Epithelial cell of proximal tubule (primary cell): ENCODE measurements at regions not wholly inside any gene's neighbourhood (a gene's known extent, or its start where the extent isn't known, plus 50 kb on each side); places are given as distances from the start of the nearest gene placed in this dataset.

Experiments
- DNase-seq: peaks from one replicate; pipeline ENCODE4 v3.0.0-alpha.2; 2011; ENCODE audit warnings: low read depth
- H3K4me3 ChIP-seq: 2 replicates; pipeline ENCODE4 v1.5.1; 2011; ENCODE audit warnings: low read depth, mild to moderate bottlenecking, low read length
- CTCF ChIP-seq: conservative IDR thresholded peaks from 2 replicates; pipeline ENCODE4 v1.5.1; 2012; ENCODE audit warnings: low read depth, mild to moderate bottlenecking, low read length

GRCh38 chr12:30473274-30473673 lies 222.4 kb downstream of the IPO8 start:
- DNase-seq = no peak
- no peak overlapping the region for H3K4me3 ChIP-seq
- no peak for TF ChIP-seq CTCF

- no peak overlapping the region for H3K4me3 ChIP-seq
- no peak for DNase-seq
- TF ChIP-seq CTCF = no peak
Observed at GRCh38 chr12:30466093-30466585, 229.5 kb downstream of the IPO8 start.

- no peak for TF ChIP-seq CTCF
- H3K4me3 ChIP-seq = no peak overlapping the region
- no peak for DNase-seq
Observed at GRCh38 chr12:30463636-30464035, 232.0 kb downstream of the IPO8 start.

- TF ChIP-seq CTCF = no peak
- no peak for DNase-seq
- H3K4me3 ChIP-seq = no peak overlapping the region
Observed at GRCh38 chr12:30462249-30462648, 233.4 kb downstream of the IPO8 start.

- no peak for TF ChIP-seq CTCF
- no peak for DNase-seq
- H3K4me3 ChIP-seq = no peak overlapping the region
Observed at GRCh38 chr12:30461026-30461615, 234.5 kb downstream of the IPO8 start.

- no peak for DNase-seq
- TF ChIP-seq CTCF = no peak
- H3K4me3 ChIP-seq = no peak overlapping the region
Observed at GRCh38 chr12:30458453-30458852, 237.2 kb downstream of the IPO8 start.

GRCh38 chr12:30457621-30458289 lies 237.9 kb downstream of the IPO8 start:
- no peak for DNase-seq
- TF ChIP-seq CTCF = peak; percentile 44
- no peak overlapping the region for H3K4me3 ChIP-seq
